NCI-H460 (cell line): ENCODE measurements at regions not wholly inside any gene's neighbourhood (a gene's known extent, or its start where the extent isn't known, plus 50 kb on each side); places are given as distances from the start of the nearest gene placed in this dataset.
"Not testable (repeated sequence)": the region's sequence is repeated elsewhere in the genome, so short reads cannot be mapped to it uniquely, and the experiment has no call there.

Source experiments
- DNase-seq: peaks from one replicate; pipeline ENCODE4 v3.0.0-alpha.2; 2016; ENCODE audit warnings: low read depth; ENCODE audit errors: extremely low read depth

DNA sequence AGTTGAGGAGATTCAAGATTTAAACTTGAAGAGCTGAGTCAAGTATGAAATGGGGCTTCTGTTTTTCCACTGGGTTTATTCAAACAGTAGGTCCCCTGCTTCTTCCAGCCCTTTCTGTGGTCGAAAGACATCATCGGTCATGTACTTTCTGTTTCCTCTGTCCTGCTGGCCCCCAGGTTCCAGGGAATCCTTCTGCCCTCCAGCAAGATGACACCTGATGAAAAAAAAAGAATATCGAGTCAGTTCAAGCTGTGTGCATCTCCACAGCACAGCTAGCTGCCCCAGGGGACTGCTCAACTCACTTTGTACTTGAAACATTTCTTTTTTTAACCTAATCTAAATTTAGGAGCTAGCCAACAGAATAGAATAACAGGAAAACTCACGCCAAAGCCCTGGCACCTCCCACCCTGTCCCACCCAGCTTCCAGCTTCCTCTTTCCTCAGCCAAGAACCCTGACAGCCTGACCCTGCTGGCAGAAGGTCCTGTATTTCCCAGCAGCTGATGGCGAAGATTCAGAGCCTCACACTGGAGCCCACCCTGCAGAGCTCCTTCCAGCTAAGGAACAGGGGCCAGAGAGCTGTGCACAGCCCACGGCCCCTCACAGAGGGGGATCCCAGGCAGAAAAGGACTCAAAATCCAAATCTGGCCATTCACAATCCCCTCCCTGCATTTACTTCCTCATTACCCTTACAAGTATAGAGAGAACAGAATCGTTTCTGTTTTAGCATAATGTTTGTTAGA, 176.5 kb downstream of the PSMG1 start:
- no peak for DNase-seq

- DNase-seq: no peak
Measured at GRCh38 chr21:39005502-39005787, 177.8 kb downstream of the PSMG1 start.

DNA sequence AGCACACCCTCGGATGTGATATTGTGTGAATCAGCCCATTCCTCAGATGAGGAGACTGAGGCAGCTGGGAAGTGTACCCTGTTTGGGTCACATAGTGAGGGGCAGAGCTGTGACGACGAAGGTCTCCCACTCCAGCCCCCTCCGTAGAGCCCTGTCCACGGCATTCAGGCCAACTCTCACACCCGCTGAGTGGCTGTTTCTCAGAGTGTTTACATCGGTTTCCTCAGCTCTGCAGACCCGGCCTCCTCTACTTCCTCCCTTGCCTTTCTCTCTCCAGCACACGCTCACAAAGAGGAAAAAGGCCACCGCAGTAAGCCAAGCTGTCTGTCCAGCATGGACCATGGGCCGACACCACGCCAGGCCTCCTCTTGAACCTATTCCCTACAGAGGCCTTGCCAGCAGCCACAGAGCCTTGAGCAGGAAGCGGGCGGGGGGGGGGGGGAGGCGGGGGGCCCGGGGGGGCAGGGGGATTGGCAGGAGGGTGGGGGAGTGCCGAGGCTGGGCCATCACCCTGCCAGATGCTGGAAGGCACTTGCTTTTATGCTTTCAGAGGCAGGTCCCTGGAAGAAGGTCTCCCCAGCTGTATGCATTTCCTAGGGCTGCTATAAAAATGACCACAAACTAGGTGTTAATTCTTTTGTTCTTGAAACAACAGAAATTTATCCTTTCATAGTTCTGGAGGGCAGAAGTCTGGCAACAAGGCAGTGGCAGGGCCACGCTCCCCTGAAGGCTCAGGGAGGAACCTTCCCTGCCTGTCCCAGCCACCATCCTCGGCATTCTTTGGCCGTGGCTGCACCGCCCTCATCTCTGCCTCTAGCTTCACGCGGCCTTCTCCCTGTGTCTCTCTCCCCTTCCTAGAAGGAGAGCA, 178.4 kb downstream of the PSMG1 start:
- no peak for DNase-seq

DNA sequence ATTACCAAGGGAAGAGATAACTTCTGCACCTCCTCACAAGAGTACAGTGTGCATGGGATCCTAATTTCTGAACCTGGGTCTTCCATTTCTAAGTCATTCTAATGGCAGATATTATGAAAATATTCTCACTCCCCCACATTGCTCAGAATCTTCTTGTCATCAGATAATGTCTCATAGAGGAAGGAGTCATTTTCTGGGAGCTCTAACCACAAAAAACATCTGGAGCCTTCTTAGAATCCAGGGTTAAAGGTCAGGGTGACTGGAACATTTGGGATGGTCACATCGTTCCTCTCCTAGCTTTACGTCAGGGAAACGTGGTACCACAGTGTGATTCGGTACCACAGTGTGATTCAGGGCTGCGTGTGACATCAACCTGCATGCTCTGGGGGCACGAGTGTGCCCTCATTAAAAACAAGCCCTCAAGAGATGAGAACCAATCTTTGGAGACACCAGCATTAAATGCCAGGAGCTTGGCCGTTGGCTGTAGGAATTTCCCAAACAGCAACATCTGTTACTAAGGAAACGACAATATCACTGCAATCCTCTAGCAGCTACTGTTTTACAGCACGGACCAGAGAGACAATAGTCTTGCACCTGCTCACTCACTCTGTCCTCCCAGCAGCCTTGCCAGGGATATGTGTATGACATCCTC, 179.1 kb downstream of the PSMG1 start:
- DNase-seq: no peak

- no peak for DNase-seq
Measured at GRCh38 chr21:39001341-39001740, 181.9 kb downstream of the PSMG1 start.

- DNase-seq: no peak
Measured at GRCh38 chr21:39000496-39000895, 182.8 kb downstream of the PSMG1 start.

DNA sequence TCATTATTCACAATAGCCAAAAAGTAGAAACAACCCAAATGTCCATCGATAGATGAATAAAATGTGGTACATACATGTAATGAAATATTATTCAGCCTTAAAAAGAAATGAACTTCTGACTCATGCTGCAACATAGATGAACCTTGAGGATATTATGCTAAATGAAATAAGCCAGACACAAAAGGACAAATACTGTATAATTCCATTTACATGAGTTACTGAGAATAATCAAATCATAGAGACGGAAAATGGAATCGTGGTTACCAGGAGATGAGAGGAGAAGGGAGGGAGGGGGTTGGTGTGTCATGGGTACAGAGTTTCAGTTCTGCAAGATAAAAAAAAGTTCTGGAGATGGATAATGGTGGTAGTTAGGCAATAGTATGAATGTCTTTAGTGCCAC, 184.1 kb downstream of the PSMG1 start:
- no peak for DNase-seq

DNA sequence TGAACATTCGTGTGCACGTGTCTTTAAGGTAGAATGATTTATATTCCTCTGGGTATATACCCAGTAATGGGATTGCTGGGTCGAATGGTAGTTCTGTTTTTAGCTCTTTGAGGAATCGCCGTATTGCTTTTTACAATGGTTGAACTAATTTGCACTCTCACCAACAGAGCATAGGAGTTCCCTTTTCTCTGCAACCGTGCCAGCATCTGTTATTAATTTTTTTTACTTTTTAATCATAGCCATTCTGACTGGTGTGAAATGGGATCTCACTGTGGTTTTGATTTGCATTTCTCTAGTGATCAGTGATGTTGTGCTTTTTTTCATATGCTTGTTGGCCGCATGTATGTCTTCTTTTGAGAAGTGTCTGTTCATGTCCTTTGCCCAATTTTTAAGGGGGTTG, 185.0 kb downstream of the PSMG1 start:
- not testable (repeated sequence) for DNase-seq

- not testable (repeated sequence) for DNase-seq
Measured at GRCh38 chr21:38997843-38998175, 185.4 kb downstream of the PSMG1 start.

GRCh38 chr21:38997051-38997842, 186.0 kb downstream of the PSMG1 start:
- DNase-seq: no peak

DNA sequence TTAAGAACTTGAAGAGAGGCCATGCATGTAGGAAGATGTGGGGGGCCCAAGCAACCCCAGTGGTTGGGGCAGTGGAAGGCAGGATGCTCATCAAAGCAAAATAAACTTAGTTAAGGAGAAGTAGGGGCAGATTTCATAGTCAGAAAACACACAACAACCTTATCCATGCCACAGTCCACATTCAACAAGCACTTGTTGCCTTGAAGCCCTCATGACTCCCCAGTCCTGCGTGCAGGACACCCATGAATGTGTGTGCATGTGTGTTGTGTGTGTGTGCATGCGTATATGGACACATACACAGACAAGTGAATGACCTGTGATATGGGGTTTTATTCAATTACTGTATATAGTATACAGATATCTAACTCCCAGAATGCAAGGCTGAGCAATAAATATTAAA, 186.9 kb downstream of the PSMG1 start:
- DNase-seq: no peak

- no peak for DNase-seq
Measured at GRCh38 chr21:38995731-38996130, 187.5 kb downstream of the PSMG1 start.

DNA sequence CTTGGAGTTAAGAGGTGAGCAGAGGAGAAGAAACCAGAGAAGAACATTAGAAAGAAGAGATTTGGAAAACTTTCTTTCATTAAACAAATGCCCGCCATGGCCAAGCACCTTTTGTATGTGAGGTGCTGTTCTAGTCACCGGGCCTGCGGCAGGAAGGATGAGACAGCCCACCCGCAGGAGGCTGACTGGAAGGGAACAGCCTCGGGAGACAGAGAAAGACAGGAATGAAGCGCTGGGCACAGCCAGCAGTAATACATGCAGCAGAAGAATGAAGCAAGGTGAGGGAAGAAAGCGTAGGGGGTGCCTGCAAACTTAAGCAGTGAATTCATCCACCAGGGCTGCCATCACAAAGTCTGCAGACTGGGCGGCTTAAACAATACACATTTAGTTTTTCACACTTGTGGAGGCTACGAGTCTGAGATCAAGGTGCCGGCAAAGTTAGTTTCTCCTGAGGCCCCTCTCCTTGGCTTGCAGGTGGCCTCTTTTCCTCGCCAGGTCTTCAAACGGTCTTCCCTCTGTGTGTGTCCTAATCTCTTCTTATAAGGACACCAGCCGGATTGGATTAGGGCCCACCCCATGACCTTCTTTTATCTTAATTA, 188.1 kb downstream of the PSMG1 start:
- DNase-seq: no peak

GRCh38 chr21:38994042-38994441, 188.3 kb downstream of the ETS2 start:
- DNase-seq: no peak

GRCh38 chr21:38993561-38993960, 187.8 kb downstream of the ETS2 start:
- no peak for DNase-seq

GRCh38 chr21:38992737-38993136, 187.0 kb downstream of the ETS2 start:
- no peak for DNase-seq

DNA sequence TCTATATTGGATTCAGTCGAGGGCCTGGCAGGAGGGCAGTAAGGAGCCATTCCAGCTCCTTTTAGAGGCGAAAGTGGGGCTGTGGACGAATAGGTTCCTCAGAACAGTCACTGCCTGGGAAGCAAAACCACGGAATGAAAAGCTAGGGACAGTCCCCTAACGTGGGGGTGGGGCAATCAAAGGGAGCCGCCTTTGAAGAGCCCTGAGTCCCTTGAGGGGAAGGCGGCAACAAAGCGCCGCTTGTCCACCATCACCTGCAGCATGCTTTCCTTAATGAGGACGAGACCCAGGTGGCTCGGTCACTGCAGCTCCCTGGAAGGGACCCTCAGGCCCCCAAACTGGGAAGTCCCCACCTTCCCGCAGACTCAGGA, 184.7 kb downstream of the ETS2 start:
- no peak for DNase-seq

DNA sequence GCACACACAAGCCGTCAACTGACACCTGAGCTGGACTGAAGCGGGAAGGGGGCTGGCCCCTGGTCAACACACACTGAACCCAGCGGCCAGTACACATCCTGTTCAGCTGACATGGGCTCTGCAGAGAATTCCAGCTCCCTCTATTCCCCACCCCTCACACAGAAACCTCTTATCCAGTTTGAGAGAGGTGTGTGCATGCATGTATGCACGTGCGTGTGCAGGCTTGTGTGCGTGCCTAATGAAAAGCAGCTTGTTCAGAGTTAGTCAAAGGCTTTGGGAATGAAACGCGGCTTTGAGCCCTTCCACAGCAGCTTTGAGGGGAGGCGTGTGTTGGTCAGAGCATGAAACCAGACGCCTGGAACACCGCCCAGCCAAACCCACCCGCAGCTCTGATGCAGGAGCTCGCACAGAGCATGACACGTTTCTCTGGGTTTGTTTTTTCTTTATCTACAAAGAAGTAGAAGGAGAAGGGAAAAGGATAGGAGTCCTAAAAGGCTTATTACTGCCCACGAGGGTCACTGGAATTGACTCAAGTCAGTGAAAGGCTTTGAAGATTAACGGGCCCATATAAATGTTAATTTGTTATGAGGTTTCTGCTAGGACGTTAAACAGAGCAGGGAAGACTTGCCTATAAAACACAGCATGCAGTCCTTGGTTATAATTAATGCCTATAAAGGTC, 184.2 kb downstream of the ETS2 start:
- no peak for DNase-seq

DNA sequence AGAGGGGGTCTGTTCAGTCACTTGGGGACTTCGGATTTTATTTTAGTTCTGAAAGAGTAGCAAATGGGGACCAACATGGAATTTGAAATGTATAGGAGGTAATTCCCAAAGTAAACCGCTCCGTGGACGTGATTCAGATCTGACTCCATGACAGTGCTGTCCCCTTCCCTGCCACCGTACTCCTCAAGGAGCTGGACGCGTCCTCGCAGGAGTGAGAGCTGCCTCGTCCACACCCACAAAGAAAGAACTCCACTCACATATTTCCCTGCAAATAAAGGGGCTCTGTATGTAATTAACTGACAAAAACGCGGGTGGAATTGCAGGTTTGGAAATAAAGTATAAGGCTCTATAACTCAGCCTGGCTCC, 183.6 kb downstream of the ETS2 start:
- no peak for DNase-seq
